ENCODE measurements at regions not wholly inside any gene's neighbourhood (a gene's known extent, or its start where the extent isn't known, plus 50 kb on each side); places are given as distances from the start of the nearest gene placed in this dataset.

DNA sequence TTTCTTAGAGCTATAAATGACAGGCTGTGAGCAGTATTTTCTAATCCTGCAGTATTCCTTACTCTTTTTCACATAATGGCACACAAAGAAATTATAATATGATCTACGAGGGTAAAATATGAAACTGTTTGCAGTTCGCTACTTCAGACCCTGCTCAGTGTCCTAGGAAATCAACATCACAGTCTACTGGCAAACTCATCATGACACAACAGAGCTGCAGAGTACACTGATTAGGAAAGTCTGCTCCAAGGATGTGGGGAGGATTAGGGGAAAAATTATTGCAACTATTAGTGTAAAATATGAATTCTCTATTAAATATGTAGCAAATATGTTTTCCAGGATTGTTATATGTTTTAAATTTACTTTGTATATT lies 149.2 kb upstream of the REG3G start:
- no peak for DNase-seq

- DNase-seq, result no peak
Measured at GRCh38 chr2:78887446-78887845, 138.1 kb upstream of the REG3G start.

- DNase-seq, result no peak
Measured at GRCh38 chr2:78890935-78891334, 134.6 kb upstream of the REG3G start.

GRCh38 chr2:78892295-78892694 lies 133.2 kb upstream of the REG3G start:
- DNase-seq, result no peak

GRCh38 chr2:78895022-78895421 lies 130.5 kb upstream of the REG3G start:
- no peak for DNase-seq

- DNase-seq, result no peak
Measured at GRCh38 chr2:78896536-78896935, 129.0 kb upstream of the REG3G start.

DNA sequence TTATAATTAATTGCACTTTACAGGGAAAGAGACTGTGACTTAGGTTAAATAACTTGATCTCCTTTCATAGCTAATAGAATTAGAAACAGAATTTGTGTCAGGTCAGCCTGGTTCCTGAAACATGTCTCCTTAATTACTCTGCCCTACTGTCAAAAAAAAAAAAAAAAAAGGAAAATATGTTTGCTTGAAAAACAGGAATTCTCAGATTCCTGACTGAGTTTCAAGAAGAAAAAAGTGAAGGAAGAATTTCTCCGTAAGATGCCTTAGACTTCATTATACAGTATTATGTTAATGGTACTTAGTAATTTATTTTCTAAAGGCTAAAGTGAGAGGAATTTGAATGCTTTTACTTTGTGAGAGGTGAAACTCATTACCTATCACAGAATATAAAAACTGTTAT lies 118.4 kb upstream of the REG3G start:
- no peak for DNase-seq

DNA sequence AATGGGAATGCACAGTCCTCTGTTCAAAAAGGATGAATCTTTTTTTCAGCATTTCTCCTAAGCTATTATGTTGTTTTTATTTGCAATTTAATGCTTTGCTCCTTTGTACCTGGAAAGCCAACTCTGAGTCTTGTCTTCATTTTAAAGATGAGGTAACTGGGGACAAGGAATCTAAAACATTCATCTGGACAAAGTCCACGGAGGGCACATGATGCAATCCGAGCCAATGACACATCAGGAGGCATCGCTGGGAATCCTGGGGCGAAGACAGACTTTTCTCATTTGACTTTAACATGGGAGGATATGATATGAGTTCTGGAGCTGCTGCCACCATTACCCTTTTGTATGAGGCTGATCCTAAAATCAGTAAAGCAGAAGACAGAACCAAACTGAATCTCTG lies 116.5 kb upstream of the REG3G start:
- DNase-seq, result no peak

DNA sequence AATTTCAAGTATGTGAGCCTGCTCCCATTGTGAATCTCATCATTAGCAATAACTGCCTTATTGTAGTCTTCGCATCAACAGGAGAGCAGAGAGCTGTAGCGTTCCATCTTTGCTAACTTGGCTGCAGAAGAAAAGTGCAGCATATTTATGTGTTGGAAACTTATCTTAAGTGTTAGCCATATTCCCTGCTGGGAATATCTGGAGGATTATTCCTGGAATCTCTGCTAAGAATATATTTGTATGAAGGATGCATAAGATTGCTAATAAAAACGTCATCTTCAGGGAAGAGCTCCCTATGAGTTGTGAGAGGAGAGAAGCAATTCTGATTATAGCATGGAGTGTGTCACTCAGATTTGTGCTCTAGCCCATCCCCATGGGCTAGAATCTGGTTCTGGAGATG lies 115.1 kb upstream of the REG3G start:
- DNase-seq, result no peak

GRCh38 chr2:78913257-78913656 lies 112.2 kb upstream of the REG3G start:
- DNase-seq, result no peak

DNA sequence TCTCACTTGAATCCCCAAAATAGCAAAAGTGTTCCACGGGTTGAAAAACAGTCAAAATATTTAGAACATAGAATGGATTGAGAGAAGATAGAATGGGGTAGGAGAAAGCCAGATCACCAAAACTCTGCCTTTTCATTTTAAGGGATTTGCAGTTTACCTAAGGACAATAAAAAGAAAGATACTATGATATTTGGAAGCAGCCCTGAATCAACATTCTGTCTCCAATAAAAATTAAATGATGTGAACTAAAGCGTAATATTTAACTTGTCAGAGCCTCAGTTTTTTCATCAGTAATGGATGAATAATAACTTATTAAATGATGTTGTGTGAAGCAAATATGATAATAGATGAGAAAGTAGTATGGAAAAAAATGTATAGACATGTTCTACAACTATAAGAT lies 100.2 kb upstream of the REG3G start:
- no peak for DNase-seq

DNA sequence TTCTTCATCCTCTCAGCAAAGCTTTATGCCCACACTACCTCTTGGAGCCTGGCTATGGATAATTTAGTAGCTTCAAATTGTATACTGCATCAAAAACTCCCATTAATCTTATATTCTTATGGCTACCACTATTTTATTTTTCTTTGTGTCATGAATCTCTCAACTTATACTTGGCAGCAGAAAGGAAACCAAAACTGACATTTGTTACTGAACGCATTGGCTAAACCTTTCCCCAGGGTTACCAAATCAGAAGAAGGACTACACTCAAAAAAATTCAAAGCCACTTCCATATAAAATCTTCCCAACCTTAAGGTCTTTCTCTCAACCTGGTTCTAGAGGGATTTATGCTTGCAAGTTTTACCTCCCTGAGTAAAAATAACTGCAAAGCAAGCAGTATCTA lies 97.0 kb upstream of the REG3G start:
- no peak for DNase-seq

DNA sequence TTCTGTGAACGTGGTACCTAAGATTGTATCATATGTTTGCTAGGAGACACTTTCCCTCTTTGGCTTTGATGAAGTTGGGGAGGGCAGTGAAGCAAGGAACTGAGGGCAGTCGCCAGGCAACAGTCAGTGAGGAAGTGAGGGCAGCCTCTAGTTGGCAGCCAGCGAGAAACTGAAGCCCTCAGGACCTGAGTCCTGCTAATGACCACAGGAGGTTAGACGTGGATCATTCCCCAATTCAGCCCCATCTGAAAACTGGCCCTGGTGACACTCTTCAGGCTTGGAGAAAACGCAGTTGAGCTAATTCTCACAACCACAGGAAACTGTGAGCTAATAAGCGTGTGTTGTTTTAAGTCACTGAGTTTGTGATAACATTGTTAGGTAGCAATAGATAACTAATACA lies 84.5 kb upstream of the REG3G start:
- DNase-seq, result no peak

DNA sequence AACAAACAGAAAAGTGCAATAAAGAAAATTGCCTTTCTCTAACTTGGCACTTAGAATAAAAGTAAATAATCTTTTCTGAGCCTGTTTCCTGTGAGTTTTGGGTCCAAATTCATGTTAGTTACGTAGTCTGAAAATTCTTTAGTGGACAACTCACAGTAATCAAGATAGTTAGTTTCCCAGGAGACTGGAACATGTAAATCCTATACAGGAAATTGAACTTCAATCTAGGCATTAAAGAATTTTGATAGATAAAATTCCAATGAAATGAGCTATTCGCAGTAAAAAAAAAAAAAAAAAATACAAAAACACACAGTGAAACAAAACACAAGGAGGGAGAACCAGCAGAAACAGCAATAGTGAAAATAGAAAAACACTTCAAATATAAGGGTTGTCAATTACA lies 83.8 kb upstream of the REG3G start:
- DNase-seq, result no peak

DNA sequence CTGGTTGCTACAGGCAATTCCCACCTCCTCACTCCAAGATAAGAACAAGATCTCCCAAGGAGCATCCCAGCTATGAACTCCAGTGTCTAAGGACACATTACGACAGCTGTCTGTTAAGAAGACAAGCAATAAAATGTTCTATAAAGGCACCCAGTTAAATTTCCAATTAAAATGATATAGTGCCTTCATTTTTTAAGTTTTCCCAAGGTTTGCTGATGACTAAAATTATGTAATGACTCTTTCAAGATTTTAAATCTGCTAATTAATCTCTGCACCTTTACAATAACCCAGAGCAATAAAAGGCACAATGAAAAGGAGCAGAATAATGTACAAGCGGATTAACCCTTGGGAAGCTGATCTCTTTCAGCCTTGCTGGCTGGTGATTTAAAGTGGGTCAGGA lies 61.6 kb upstream of the REG3G start:
- no peak for DNase-seq

GRCh38 chr2:78967294-78967693 lies 58.2 kb upstream of the REG3G start:
- DNase-seq, result no peak

DNA sequence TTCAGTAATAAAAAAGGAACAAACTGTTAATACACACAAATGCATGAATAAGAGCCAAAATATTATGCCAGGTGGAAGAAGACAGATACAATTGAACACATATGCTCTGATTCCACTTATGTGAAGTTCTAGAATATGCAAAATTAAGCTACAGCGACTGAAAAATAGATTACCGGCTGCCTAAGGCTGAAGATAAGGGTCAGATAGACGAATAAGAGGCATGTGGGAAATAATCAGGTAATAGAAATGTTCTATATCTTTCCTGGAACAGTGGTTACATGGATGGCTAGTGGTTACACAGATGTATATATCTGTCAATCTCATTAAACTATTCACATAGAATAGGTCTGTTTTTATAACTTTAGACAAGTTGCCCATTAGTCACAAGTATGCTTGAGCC lies 51.9 kb upstream of the REG3G start:
- DNase-seq, result no peak
